SKM-1 (cell line): ENCODE measurements at regions not wholly inside any gene's neighbourhood (a gene's known extent, or its start where the extent isn't known, plus 50 kb on each side); places are given as distances from the start of the nearest gene placed in this dataset.

Experiments used
- DNase-seq: peaks from one replicate; lab custom pipeline; 2025; ENCODE audit not compliant: unreplicated experiment; lab: John Stamatoyannopoulos, UW

GRCh38 chr14:61139006-61139599 lies 142.0 kb downstream of the TMEM30B start:
- DNase-seq: no peak

GRCh38 chr14:61132894-61133293 lies 148.2 kb downstream of the TMEM30B start:
- no peak for DNase-seq

- no peak for DNase-seq
Observed at GRCh38 chr14:61132336-61132735, 148.8 kb downstream of the TMEM30B start.

GRCh38 chr14:61130512-61131260 lies 149.6 kb downstream of the SLC38A6 start:
- DNase-seq: no peak

- no peak for DNase-seq
Observed at GRCh38 chr14:61129168-61129745, 148.2 kb downstream of the SLC38A6 start.

GRCh38 chr14:61128382-61129167 lies 147.5 kb downstream of the SLC38A6 start:
- no peak for DNase-seq

- DNase-seq: no peak
Observed at GRCh38 chr14:61126603-61127498, 145.8 kb downstream of the SLC38A6 start.

- no peak for DNase-seq
Observed at GRCh38 chr14:61125867-61126572, 145.0 kb downstream of the SLC38A6 start.

GRCh38 chr14:61125041-61125866 lies 144.2 kb downstream of the SLC38A6 start:
- no peak for DNase-seq

GRCh38 chr14:61122862-61123261 lies 141.8 kb downstream of the SLC38A6 start:
- DNase-seq: no peak

- no peak for DNase-seq
Observed at GRCh38 chr14:61121355-61121787, 140.3 kb downstream of the SLC38A6 start.

- DNase-seq: no peak
Observed at GRCh38 chr14:61120576-61120975, 139.5 kb downstream of the SLC38A6 start.

- no peak for DNase-seq
Observed at GRCh38 chr14:61119006-61119405, 138.0 kb downstream of the SLC38A6 start.

- no peak for DNase-seq
Observed at GRCh38 chr14:61116369-61116768, 135.3 kb downstream of the SLC38A6 start.

GRCh38 chr14:61113561-61114225 lies 132.6 kb downstream of the SLC38A6 start:
- DNase-seq: peak; percentile 4

GRCh38 chr14:61112506-61112905 lies 131.5 kb downstream of the SLC38A6 start:
- DNase-seq: no peak

GRCh38 chr14:61111731-61112130 lies 130.7 kb downstream of the SLC38A6 start:
- no peak for DNase-seq

- no peak for DNase-seq
Observed at GRCh38 chr14:61111209-61111665, 130.2 kb downstream of the SLC38A6 start.
